Kidney epithelial cell (primary cell): ENCODE measurements at regions not wholly inside any gene's neighbourhood (a gene's known extent, or its start where the extent isn't known, plus 50 kb on each side); places are given as distances from the start of the nearest gene placed in this dataset.
"Not testable (repeated sequence)": the region's sequence is repeated elsewhere in the genome, so short reads cannot be mapped to it uniquely, and the experiment has no call there.

Experiments
- DNase-seq: peaks from one replicate; pipeline ENCODE4 v3.0.0-alpha.2; 2010; ENCODE audit warnings: low read depth
- H3K27me3 ChIP-seq: 2 replicates; pipeline ENCODE4 v1.6.0; 2011; ENCODE audit warnings: low read length; ENCODE audit not compliant: control insufficient read depth, insufficient read depth
- H3K36me3 ChIP-seq: 2 replicates; pipeline ENCODE4 v1.5.1; 2011; ENCODE audit warnings: low read length; ENCODE audit not compliant: control insufficient read depth, insufficient read depth
- H3K4me3 ChIP-seq: 2 replicates; pipeline ENCODE4 v1.5.1; 2011; ENCODE audit warnings: low read depth, mild to moderate bottlenecking, control low read depth, low read length
- TF ChIP-seq, protein P1 (sequence below): IDR thresholded peaks from 2 replicates; pipeline ENCODE4 v1.5.1; 2011; ENCODE audit warnings: mild to moderate bottlenecking, moderate library complexity, low read length, control low read depth, inconsistent platforms; ENCODE audit not compliant: insufficient read depth, poor library complexity, severe bottlenecking

DNA sequence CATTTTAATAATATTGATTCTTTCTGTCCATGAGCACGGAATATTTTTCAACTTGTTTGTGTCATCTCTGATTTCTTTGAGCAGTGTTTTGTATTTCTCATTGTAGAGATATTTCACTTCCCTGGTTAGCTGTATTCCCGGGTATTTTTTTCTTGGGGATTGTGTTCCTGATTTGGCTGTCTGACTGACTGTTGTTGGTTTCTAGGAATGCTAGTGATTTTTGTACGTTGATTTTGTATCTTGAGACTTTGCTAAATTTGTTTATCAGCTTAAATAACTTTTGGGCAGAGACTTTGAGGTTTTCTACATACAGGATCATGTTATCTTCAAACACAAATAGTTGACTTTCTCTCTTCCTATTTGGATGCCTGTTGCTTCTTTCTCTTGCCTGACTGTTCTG, 418.8 kb upstream of the ALCAM start:
- TF ChIP-seq, protein P1, sequence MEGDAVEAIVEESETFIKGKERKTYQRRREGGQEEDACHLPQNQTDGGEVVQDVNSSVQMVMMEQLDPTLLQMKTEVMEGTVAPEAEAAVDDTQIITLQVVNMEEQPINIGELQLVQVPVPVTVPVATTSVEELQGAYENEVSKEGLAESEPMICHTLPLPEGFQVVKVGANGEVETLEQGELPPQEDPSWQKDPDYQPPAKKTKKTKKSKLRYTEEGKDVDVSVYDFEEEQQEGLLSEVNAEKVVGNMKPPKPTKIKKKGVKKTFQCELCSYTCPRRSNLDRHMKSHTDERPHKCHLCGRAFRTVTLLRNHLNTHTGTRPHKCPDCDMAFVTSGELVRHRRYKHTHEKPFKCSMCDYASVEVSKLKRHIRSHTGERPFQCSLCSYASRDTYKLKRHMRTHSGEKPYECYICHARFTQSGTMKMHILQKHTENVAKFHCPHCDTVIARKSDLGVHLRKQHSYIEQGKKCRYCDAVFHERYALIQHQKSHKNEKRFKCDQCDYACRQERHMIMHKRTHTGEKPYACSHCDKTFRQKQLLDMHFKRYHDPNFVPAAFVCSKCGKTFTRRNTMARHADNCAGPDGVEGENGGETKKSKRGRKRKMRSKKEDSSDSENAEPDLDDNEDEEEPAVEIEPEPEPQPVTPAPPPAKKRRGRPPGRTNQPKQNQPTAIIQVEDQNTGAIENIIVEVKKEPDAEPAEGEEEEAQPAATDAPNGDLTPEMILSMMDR: no peak
- H3K4me3 ChIP-seq: no peak overlapping the region
- no peak for DNase-seq
- no peaks in the 10 kb centered on the region for H3K36me3 ChIP-seq
- no peaks in the 10 kb centered on the region for H3K27me3 ChIP-seq

DNA sequence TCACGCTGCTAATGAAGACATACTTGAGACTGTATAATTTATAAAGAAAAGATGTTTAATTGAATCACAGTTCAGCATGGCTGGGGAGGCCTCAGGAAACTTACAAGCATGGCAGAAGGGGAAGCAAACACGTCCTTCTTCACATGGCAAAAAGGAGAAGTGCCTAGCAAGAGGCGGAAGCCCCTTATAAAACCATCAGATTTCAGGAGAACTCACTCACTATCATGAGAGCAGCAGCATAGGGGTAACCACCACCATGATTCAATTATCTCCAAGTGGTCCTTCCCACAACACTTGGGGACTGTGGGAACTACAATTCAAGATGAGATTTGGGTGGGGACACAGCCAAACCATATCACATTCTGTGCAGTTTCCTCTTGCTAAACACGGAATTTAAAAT, 416.9 kb upstream of the ALCAM start:
- not testable (repeated sequence) for DNase-seq, H3K27me3 ChIP-seq, H3K4me3 ChIP-seq, H3K36me3 ChIP-seq

DNA sequence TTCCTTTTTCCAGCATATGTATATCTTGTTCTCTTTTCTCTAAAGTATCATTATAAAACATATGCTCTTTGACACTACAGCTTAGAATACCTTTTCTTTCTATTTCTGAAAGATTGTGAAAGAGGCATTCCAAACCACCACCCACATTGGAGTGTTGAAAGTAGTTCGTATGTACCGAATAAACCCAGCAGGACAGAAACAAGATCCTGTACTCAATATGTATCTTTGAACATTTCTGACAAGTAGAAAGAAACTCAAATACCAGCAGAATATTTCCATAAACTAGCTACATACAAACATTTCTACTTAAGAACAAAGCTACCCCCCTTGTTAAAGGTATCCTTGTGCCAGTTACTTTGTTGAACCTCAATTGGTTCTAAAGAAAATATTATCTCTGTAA, 415.3 kb upstream of the ALCAM start:
- TF ChIP-seq, protein P1: no peak
- Histone ChIP-seq H3K27me3 (no peaks in the 10 kb centered on the region), H3K4me3 (no peak overlapping the region), H3K36me3 (no peaks in the 10 kb centered on the region)
- no peak for DNase-seq

DNA sequence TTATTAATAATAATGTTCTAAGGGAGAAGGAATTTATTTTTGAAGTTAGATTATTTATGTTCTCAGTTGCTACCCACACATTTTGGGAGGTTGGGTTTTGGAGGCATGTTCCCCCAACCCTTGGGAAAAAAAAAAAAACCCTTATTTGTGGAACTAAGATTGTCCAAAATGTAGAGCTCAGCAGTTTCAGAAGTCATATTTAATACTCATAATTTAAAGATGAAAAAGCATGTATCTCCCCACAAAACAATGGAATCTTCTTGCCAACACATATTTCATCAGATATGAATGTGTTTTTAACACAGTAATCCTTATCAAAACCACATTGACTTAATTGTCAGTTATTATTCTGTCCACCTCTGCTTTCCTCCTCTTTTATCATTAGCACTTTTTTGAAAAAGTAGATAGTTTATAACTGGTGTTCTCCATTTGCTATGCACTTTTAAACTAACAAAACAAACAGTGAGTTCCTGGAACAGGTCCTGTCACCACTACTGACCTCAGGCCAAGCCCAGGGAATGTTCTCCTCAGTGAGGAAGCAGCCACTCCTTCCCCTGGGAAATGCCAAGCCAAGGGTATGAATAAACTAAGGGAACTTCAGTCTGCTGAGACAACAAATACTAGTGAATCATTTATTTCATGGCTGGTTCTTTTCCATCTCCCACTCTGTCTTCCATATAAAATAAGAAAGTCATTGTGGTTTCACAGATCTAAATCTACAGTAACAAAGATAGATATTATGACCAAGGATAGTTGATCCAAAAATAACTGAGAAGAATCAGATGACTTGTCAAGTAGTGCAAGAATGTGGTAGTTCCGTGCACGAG, 414.4 kb upstream of the ALCAM start:
- Histone ChIP-seq H3K27me3 (no peaks in the 10 kb centered on the region), H3K4me3 (no peak overlapping the region), H3K36me3 (no peaks in the 10 kb centered on the region)
- DNase-seq: peak; percentile 48
- TF ChIP-seq, protein P1: no peak

DNA sequence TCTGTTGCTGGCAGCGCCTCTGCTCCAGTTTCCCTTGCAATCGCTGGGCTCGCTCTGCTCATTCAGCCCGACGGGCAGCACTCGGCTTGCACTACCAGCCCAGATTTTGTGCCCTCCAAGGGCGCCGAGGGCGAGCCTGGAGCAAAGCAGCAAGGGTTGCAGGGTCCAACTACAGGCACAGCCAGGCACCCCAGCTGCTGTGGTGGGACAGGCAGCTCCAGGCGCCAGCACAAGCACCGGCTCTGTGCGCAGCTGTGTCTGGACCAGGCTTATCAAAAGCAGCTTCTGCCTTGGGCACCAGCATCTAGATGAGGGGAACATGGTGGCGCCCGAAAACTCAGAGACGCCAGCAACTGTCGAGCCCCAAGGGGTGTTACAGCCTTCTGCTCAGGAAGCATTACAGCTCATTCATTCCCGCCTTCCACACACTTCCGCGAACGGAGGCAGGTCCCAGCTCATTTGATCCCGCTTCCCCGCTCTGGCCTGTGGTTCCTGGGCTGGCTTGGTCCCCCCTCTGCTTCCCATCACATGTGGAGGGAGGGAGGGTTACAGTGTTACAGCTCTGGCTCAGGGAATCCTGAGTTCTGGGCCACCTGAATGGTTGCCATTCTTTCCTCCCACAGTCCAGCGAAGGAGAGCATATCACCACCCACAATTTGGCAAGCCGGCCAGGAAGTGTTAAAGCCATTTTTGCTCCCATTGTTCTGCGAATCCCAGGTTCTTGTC, 409.9 kb upstream of the ALCAM start:
- no peak overlapping the region for H3K4me3 ChIP-seq
- no peaks in the 10 kb centered on the region for H3K27me3 ChIP-seq
- no peak for DNase-seq
- no peaks in the 10 kb centered on the region for H3K36me3 ChIP-seq
- TF ChIP-seq, protein P1: no peak

DNA sequence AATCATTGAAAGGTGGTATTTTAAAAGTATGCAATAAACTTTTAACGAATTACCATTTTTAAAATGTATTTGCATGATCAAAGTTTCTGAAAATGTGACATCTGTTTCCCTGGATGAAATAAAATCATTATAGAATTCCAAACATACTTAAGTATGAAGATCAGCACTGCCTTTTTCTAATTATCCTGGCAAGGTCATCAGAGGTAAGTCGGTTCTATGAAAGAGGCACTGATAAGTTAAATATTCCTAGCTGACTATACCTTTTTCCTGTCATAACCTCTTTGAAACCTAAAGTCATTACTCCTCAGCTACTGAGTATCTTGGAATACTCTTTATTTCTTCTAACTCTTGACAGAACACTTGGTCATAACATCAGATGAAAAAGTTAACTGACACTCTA, 406.1 kb upstream of the ALCAM start:
- H3K27me3 ChIP-seq: no peaks in the 10 kb centered on the region
- no peaks in the 10 kb centered on the region for H3K36me3 ChIP-seq
- H3K4me3 ChIP-seq: no peak overlapping the region
- DNase-seq: no peak
- TF ChIP-seq, protein P1: no peak
